ENCODE measurements at regions not wholly inside any gene's neighbourhood (a gene's known extent, or its start where the extent isn't known, plus 50 kb on each side); places are given as distances from the start of the nearest gene placed in this dataset.

DNA sequence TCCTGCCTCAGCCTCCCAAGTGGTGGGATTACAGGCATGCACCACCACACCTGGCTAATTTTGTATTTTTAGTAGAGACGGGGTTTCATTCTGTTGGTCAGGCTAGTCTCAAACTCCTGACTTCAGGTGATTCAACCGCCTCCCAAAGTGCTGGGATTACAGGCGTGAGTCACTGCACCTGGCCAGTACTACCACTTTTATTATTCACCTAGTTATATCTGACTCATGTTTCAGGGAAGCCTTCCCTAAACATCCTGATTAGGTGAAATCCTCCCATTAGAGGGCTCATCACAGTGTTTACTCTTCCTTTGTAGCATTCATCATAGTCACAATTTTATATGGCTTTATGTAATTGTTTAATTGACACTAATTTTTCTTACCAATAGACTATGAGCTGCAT, 295.3 kb upstream of the SOX5 start:
- TF ChIP-seq POLR2A (IDR thresholded peaks at IDR 0.05; ENCODE audit: low read length) (no peak), EP300 (IDR thresholded peaks at IDR 0.05) (no peak), CTCF (IDR thresholded peaks at IDR 0.05) (no peak), NR3C1 (IDR thresholded peaks at IDR 0.05) (no peak), CEBPB (IDR thresholded peaks at IDR 0.05) (no peak), CHD4 (IDR thresholded peaks at IDR 0.05; ENCODE audit: borderline replicate concordance) (no peak), ESRRA (IDR thresholded peaks at IDR 0.05; ENCODE audit: borderline replicate concordance, low read length) (no peak), MAFK (IDR thresholded peaks at IDR 0.05; ENCODE audit: partially characterized antibody) (no peak), RNF2 (IDR thresholded peaks at IDR 0.05; ENCODE audit: borderline replicate concordance, low read depth) (no peak)
- TF ChIP-seq, protein P1, sequence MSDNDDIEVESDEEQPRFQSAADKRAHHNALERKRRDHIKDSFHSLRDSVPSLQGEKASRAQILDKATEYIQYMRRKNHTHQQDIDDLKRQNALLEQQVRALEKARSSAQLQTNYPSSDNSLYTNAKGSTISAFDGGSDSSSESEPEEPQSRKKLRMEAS (IDR thresholded peaks at IDR 0.05) = no peak
